ENCODE measurements at regions not wholly inside any gene's neighbourhood (a gene's known extent, or its start where the extent isn't known, plus 50 kb on each side); places are given as distances from the start of the nearest gene placed in this dataset.

DNA sequence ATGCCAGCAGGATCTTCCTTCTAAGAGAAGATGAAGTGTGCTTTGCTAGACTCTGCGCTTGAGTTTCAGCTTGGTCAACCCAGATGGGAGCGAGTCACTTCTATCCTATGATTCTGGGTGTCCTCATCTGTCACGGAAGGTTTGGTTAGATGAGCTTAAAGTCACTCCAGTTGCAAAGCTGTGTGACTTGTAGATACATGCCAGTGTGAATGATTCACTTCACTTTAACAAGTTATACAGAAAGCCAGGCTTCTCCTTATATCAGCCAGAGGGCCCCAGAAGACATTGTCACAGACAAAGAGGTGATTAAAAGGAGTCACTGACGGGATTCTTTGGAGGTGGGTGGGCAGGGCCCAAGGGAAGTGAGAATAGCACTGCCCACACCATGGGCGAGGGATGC, 122.6 kb upstream of the PFKP start:
- no peak overlapping the region for H3K27ac ChIP-seq (ENCODE audit: low read depth, low read length)
- no peaks in the 10 kb centered on the region for H3K9me2 ChIP-seq (replicated peaks; ENCODE audit: insufficient read depth, low read length)
- no peak overlapping the region for H3K9ac ChIP-seq (ENCODE audit: low read length)
- H3K36me3 ChIP-seq (ENCODE audit: low read length), result no peaks in the 10 kb centered on the region
- no peaks in the 10 kb centered on the region for H3K27me3 ChIP-seq (ENCODE audit: low read length)
- no peaks in the 10 kb centered on the region for H3K9me3 ChIP-seq (ENCODE audit: insufficient read depth, low read length)
- H3F3A ChIP-seq (ENCODE audit: insufficient read depth), result no peaks in the 10 kb centered on the region
- H3K79me2 ChIP-seq (ENCODE audit: insufficient read depth, low read length), result no peaks in the 10 kb centered on the region
- TF ChIP-seq, protein P1, sequence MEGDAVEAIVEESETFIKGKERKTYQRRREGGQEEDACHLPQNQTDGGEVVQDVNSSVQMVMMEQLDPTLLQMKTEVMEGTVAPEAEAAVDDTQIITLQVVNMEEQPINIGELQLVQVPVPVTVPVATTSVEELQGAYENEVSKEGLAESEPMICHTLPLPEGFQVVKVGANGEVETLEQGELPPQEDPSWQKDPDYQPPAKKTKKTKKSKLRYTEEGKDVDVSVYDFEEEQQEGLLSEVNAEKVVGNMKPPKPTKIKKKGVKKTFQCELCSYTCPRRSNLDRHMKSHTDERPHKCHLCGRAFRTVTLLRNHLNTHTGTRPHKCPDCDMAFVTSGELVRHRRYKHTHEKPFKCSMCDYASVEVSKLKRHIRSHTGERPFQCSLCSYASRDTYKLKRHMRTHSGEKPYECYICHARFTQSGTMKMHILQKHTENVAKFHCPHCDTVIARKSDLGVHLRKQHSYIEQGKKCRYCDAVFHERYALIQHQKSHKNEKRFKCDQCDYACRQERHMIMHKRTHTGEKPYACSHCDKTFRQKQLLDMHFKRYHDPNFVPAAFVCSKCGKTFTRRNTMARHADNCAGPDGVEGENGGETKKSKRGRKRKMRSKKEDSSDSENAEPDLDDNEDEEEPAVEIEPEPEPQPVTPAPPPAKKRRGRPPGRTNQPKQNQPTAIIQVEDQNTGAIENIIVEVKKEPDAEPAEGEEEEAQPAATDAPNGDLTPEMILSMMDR (IDR thresholded peaks at IDR 0.05; ENCODE audit: insufficient read depth, low read length, poor library complexity, severe bottlenecking), result no peak
- TF ChIP-seq EZH2phosphoT487 (conservative IDR thresholded peaks at IDR 0.05; ENCODE audit: low read length), result no peak
- no peak overlapping the region for H3K4me3 ChIP-seq (ENCODE audit: insufficient read depth, low read length, poor library complexity, severe bottlenecking)
- no peak overlapping the region for H3K4me2 ChIP-seq (ENCODE audit: low read depth, low read length, poor library complexity, severe bottlenecking)
- H2AFZ ChIP-seq (ENCODE audit: low read depth, low read length, severe bottlenecking), result no peak overlapping the region
- H4K20me1 ChIP-seq (ENCODE audit: low read depth, low read length), result no peaks in the 10 kb centered on the region

DNA sequence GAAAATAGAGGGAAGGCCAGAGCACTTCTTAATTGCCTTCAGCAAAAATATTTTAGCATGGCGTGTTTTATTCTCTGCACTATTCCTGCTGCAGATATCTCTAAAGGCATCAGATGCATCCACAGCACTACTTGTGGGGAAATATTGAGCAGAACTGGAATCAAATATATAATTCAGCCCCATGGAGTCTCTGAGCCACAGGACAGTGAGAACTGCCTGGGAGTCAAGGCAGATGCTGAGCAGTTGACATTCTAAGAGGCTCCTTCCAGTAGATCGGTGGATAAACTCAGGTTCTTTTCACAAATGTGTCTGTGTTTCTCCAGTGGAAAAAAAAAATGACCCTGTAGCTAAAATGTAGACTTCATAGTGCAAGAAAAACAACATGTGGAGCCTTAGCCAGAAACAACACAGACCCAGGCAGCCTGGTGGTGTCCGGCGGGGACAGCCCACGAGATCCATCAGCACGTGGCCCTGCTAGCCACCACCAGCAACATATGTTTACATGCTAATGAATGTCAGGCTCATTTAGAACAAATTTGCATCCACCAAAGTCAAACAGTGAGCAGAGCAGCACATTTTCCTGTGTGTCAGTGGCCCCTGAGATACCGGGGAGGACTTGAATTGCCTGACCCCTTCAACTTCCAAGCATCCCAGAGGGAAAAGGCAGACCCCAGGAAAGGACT, 123.3 kb upstream of the PFKP start:
- H3K79me2 ChIP-seq (ENCODE audit: insufficient read depth, low read length), result no peaks in the 10 kb centered on the region
- no peaks in the 10 kb centered on the region for H3K36me3 ChIP-seq (ENCODE audit: low read length)
- no peak overlapping the region for H2AFZ ChIP-seq (ENCODE audit: low read depth, low read length, severe bottlenecking)
- no peaks in the 10 kb centered on the region for H3K27me3 ChIP-seq (ENCODE audit: low read length)
- H3K9ac ChIP-seq (ENCODE audit: low read length), result no peak overlapping the region
- H4K20me1 ChIP-seq (ENCODE audit: low read depth, low read length), result no peaks in the 10 kb centered on the region
- no peak overlapping the region for H3K27ac ChIP-seq (ENCODE audit: low read depth, low read length)
- no peaks in the 10 kb centered on the region for H3K9me3 ChIP-seq (ENCODE audit: insufficient read depth, low read length)
- no peaks in the 10 kb centered on the region for H3F3A ChIP-seq (ENCODE audit: insufficient read depth)
- no peak for TF ChIP-seq EZH2phosphoT487 (conservative IDR thresholded peaks at IDR 0.05; ENCODE audit: low read length)
- TF ChIP-seq, protein P1 (IDR thresholded peaks at IDR 0.05; ENCODE audit: insufficient read depth, low read length, poor library complexity, severe bottlenecking), result no peak
- H3K4me3 ChIP-seq (ENCODE audit: insufficient read depth, low read length, poor library complexity, severe bottlenecking), result no peak overlapping the region
- H3K9me2 ChIP-seq (replicated peaks; ENCODE audit: insufficient read depth, low read length), result no peaks in the 10 kb centered on the region
- H3K4me2 ChIP-seq (ENCODE audit: low read depth, low read length, poor library complexity, severe bottlenecking), result no peak overlapping the region

DNA sequence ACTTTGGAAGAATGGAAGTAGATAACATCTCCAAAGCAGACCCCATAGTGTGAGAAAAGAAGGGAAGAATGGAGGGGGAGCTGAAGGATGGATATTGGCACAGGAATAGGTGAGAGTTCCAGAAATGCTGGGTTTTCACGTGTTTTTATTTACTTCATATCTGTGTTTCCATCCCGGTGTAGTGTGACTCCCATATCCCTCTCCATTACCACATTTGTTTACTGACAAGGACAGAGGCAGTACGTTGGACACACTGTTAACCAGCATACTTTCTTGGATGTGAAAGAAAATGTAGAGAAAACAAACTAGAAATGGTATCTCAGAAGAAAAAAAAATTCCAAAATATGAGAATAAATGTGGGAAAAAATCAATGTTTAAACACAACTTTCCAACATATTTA, 124.4 kb upstream of the PFKP start:
- no peaks in the 10 kb centered on the region for H3K36me3 ChIP-seq (ENCODE audit: low read length)
- no peak for TF ChIP-seq EZH2phosphoT487 (conservative IDR thresholded peaks at IDR 0.05; ENCODE audit: low read length)
- TF ChIP-seq, protein P1 (IDR thresholded peaks at IDR 0.05; ENCODE audit: insufficient read depth, low read length, poor library complexity, severe bottlenecking), result no peak
- H3K79me2 ChIP-seq (ENCODE audit: insufficient read depth, low read length), result no peaks in the 10 kb centered on the region
- H2AFZ ChIP-seq (ENCODE audit: low read depth, low read length, severe bottlenecking), result no peak overlapping the region
- H3K27me3 ChIP-seq (ENCODE audit: low read length), result no peaks in the 10 kb centered on the region
- no peak overlapping the region for H3K27ac ChIP-seq (ENCODE audit: low read depth, low read length)
- no peak overlapping the region for H3K4me2 ChIP-seq (ENCODE audit: low read depth, low read length, poor library complexity, severe bottlenecking)
- no peaks in the 10 kb centered on the region for H3K9me2 ChIP-seq (replicated peaks; ENCODE audit: insufficient read depth, low read length)
- no peak overlapping the region for H3K9ac ChIP-seq (ENCODE audit: low read length)
- no peaks in the 10 kb centered on the region for H3K9me3 ChIP-seq (ENCODE audit: insufficient read depth, low read length)
- H3F3A ChIP-seq (ENCODE audit: insufficient read depth), result no peaks in the 10 kb centered on the region
- H4K20me1 ChIP-seq (ENCODE audit: low read depth, low read length), result no peaks in the 10 kb centered on the region
- H3K4me3 ChIP-seq (ENCODE audit: insufficient read depth, low read length, poor library complexity, severe bottlenecking), result no peak overlapping the region

Data from SU-DHL-6 (cell line).